HUES48 (cell line): ENCODE measurements at regions not wholly inside any gene's neighbourhood (a gene's known extent, or its start where the extent isn't known, plus 50 kb on each side); places are given as distances from the start of the nearest gene placed in this dataset.

Source experiments
- H3K27ac ChIP-seq: one replicate; pipeline ENCODE4 v1.7.0; 2013; ENCODE audit warnings: low read depth, low read length, inconsistent platforms
- H3K27me3 ChIP-seq: 2 replicates; pipeline ENCODE4 v1.6.1; 2013; ENCODE audit warnings: mild to moderate bottlenecking, low read length; ENCODE audit not compliant: control insufficient read depth, insufficient read depth
- H3K36me3 ChIP-seq: 2 replicates; pipeline ENCODE4 v1.6.1; 2013; ENCODE audit warnings: low read length; ENCODE audit not compliant: control insufficient read depth, insufficient read depth
- H3K4me1 ChIP-seq: 2 replicates; pipeline ENCODE4 v1.6.1; 2013; ENCODE audit warnings: mild to moderate bottlenecking, low read length; ENCODE audit not compliant: control insufficient read depth, insufficient read depth
- H3K4me3 ChIP-seq: 2 replicates; pipeline ENCODE4 v1.5.1; 2013; ENCODE audit warnings: mild to moderate bottlenecking, low read depth, low read length
- H3K9ac ChIP-seq: 2 replicates; pipeline ENCODE4 v1.6.1; 2013; ENCODE audit warnings: mild to moderate bottlenecking, low read depth, low read length, moderate library complexity
- H3K9me3 ChIP-seq: 2 replicates; pipeline ENCODE4 v1.6.1; 2013; ENCODE audit warnings: low read length; ENCODE audit not compliant: control insufficient read depth, insufficient read depth

GRCh38 chr11:19647816-19648215, 64.8 kb upstream of the NAV2 start:
- Histone ChIP-seq H3K36me3 (no peaks in the 10 kb centered on the region), H3K4me1 (no peaks in the 10 kb centered on the region)

GRCh38 chr11:19646921-19647320, 65.7 kb upstream of the NAV2 start:
- no peaks in the 10 kb centered on the region for H3K9me3 ChIP-seq
- H3K36me3 ChIP-seq = no peaks in the 10 kb centered on the region
- no peak overlapping the region for H3K4me3 ChIP-seq
- H3K27me3 ChIP-seq = no peaks in the 10 kb centered on the region
- H3K4me1 ChIP-seq = no peaks in the 10 kb centered on the region
- H3K27ac ChIP-seq = no peak overlapping the region
- H3K9ac ChIP-seq = no peak overlapping the region

More at GRCh38 chr11:19647816-19648215, 64.8 kb upstream of the NAV2 start:
- no peak overlapping the region for H3K27ac ChIP-seq
- no peaks in the 10 kb centered on the region for H3K9me3 ChIP-seq
- H3K4me3 ChIP-seq = no peak overlapping the region
- H3K9ac ChIP-seq = no peak overlapping the region
- no peaks in the 10 kb centered on the region for H3K27me3 ChIP-seq

DNA sequence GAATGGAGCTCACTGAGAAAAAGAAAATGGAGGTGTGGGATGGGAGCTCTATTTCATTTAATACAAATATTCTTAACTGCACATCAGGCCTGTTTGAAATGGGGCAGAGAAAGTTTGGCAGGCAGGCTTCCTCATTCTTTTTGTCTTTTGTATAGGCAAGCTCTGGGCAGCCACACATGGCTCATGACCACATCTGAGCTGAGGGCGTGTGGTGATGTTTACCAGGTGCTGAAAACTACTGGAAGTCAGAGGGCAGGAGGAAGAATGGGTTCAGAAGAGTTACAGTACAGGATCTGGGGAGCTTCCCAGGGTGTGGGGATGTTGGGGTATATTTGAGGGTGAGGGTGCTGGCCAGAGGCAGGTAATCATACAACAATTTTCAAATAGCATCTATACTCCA, 66.3 kb upstream of the NAV2 start:
- Histone ChIP-seq H3K27ac (no peak overlapping the region), H3K4me3 (no peak overlapping the region), H3K4me1 (no peaks in the 10 kb centered on the region), H3K27me3 (no peaks in the 10 kb centered on the region), H3K36me3 (no peaks in the 10 kb centered on the region), H3K9ac (no peak overlapping the region), H3K9me3 (no peaks in the 10 kb centered on the region)

- no peak overlapping the region for H3K9ac ChIP-seq
- H3K4me1 ChIP-seq = no peaks in the 10 kb centered on the region
- no peaks in the 10 kb centered on the region for H3K27me3 ChIP-seq
- H3K9me3 ChIP-seq = no peaks in the 10 kb centered on the region
- no peak overlapping the region for H3K27ac ChIP-seq
- H3K4me3 ChIP-seq = no peak overlapping the region
- H3K36me3 ChIP-seq = no peaks in the 10 kb centered on the region
These were observed 68.3 kb upstream of the NAV2 start for GRCh38 chr11:19644316-19644715.

GRCh38 chr11:19642185-19643158, 70.2 kb upstream of the NAV2 start:
- H3K4me3 ChIP-seq = no peak overlapping the region
- H3K4me1 ChIP-seq = no peaks in the 10 kb centered on the region
- no peak overlapping the region for H3K9ac ChIP-seq
- H3K9me3 ChIP-seq = no peaks in the 10 kb centered on the region
- H3K36me3 ChIP-seq = no peaks in the 10 kb centered on the region
- H3K27me3 ChIP-seq = no peaks in the 10 kb centered on the region
- no peak overlapping the region for H3K27ac ChIP-seq

GRCh38 chr11:19639603-19640105, 73.0 kb upstream of the NAV2 start:
- H3K9me3 ChIP-seq = no peaks in the 10 kb centered on the region
- no peak overlapping the region for H3K27ac ChIP-seq
- H3K36me3 ChIP-seq = no peaks in the 10 kb centered on the region
- H3K4me3 ChIP-seq = no peak overlapping the region
- no peaks in the 10 kb centered on the region for H3K4me1 ChIP-seq
- H3K27me3 ChIP-seq = no peaks in the 10 kb centered on the region
- H3K9ac ChIP-seq = no peak overlapping the region

DNA sequence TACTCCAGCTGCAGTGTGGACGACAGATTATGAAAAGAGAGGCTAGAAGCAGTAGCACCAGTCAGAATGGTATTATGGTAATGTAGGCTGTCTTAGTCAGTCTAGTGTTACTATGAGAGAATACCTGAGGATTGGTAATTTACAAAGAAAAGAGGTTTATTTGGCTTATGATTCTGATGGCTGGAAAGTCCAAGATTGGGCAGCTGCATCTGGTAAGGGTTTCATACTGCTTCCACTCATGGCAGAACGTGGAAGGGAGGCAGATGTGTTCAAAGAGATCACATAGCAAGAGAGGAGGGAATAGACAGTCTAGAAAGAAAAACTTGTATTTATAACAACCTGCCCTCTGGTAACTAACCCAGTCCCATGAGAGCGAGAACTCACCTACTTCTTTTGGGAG, 77.3 kb upstream of the NAV2 start:
- no peaks in the 10 kb centered on the region for H3K9me3 ChIP-seq
- H3K9ac ChIP-seq = no peak overlapping the region
- no peaks in the 10 kb centered on the region for H3K36me3 ChIP-seq
- no peak overlapping the region for H3K4me3 ChIP-seq
- H3K4me1 ChIP-seq = no peaks in the 10 kb centered on the region
- no peaks in the 10 kb centered on the region for H3K27me3 ChIP-seq
- H3K27ac ChIP-seq = no peak overlapping the region

GRCh38 chr11:19633276-19633675, 79.4 kb upstream of the NAV2 start:
- H3K27ac ChIP-seq = no peak overlapping the region
- H3K4me3 ChIP-seq = no peak overlapping the region
- no peaks in the 10 kb centered on the region for H3K27me3 ChIP-seq
- H3K9me3 ChIP-seq = no peaks in the 10 kb centered on the region
- H3K9ac ChIP-seq = no peak overlapping the region
- H3K36me3 ChIP-seq = no peaks in the 10 kb centered on the region
- H3K4me1 ChIP-seq = no peaks in the 10 kb centered on the region

DNA sequence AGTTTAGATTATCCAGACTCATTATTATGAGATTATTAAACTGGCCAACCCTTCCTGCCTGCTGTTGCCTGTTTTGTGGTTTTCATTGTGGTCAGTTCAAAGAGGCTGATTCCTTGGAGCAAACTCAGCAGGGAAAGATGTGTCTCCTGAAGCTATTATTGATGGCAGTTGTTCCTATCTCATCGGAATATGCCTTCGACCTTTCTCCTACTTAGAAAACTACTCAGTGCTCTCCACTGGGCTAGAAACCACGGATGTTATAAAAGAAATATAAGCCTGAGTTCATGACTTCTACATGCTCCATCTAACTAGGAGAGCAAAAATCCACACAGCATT, 80.2 kb upstream of the NAV2 start:
- Histone ChIP-seq H3K9me3 (no peaks in the 10 kb centered on the region), H3K36me3 (no peaks in the 10 kb centered on the region), H3K27ac (no peak overlapping the region), H3K27me3 (no peaks in the 10 kb centered on the region), H3K4me3 (no peak overlapping the region), H3K9ac (no peak overlapping the region), H3K4me1 (no peaks in the 10 kb centered on the region)

DNA sequence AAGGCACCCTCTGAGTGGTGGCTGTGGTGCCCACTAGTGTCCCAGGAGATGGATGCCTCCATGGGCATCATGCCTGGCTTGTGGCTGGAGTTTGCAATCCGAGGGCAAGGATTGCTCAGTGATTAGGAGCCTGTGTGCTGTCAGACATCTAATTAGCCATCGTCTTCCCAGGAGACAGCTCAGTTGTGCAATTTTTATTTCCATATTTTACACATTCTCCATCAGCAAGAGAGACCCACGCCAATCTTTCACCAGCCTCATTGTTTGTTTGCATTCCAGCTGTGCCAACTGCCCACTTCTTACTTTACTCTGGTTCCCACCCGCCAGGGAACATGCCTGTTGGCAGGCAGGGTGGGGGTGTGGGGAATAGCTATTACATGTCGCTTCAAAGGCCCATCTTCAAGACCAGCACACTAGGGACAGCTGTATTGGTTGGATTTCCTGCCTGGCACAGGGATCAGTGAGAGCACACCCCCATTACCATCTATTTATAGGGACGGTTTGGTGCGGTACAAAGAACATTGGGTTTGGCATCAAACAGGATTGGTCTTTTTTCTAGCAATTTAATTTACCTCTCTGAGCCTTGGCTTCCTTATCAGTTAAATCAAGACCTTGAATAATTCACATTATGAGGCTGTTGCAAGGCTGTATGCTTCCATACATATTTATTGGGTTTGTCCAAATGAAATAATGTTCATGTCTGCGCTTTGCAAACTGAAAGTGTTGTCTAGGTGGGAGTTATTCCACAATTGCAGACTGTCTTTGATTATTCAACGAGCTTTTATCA, 80.7 kb upstream of the NAV2 start:
- Histone ChIP-seq H3K27ac (no peak overlapping the region), H3K27me3 (no peaks in the 10 kb centered on the region), H3K4me3 (no peak overlapping the region), H3K9ac (no peak overlapping the region), H3K9me3 (no peaks in the 10 kb centered on the region), H3K4me1 (no peaks in the 10 kb centered on the region), H3K36me3 (no peaks in the 10 kb centered on the region)

GRCh38 chr11:19628018-19628417, 84.6 kb upstream of the NAV2 start:
- H3K9me3 ChIP-seq = peaks cover 14% of the 10 kb centered on the region
- no peaks in the 10 kb centered on the region for H3K27me3 ChIP-seq
- H3K27ac ChIP-seq = no peak overlapping the region
- no peak overlapping the region for H3K9ac ChIP-seq
- H3K36me3 ChIP-seq = no peaks in the 10 kb centered on the region
- no peaks in the 10 kb centered on the region for H3K4me1 ChIP-seq
- no peak overlapping the region for H3K4me3 ChIP-seq
